K562 (cell line): ENCODE measurements at regions not wholly inside any gene's neighbourhood (a gene's known extent, or its start where the extent isn't known, plus 50 kb on each side); places are given as distances from the start of the nearest gene placed in this dataset.

Experiments
- ATAC-seq: fragments of 200-7000 bp; cut with Tn5 transposase; 3 replicates; pipeline ENCODE4 v1.9.1; 2020; ENCODE audit warnings: moderate library complexity
- BruUV-seq: library from RNA; stranded (reverse); fragments of 400-500 nt; replicated peaks from 2 replicates; lab custom pipeline; 2021; lab: Mats Ljungman, UMichigan
- CTCF ChIA-PET: fragments of 300-600 bp; formaldehyde crosslinking; extraction: SDS; loops from one replicate; lab custom pipeline; 2021; ENCODE audit warnings: low intra/inter-chr PET ratio; lab: Yijun Ruan, JAX
- POLR2A ChIA-PET: fragments of 300-600, 350-650 bp; sonication (Branson Sonifier 250); formaldehyde crosslinking; extraction: SDS; loops from one replicate; lab custom pipeline; 2021; ENCODE audit warnings: antibody characterized with exemption, inconsistent platforms; lab: Yijun Ruan, JAX
- DNase-seq, 4 experiments: peaks; one replicate each; pipeline versions ENCODE4 v3.0.0 to v3.0.0-alpha.2; 2011 to 2018; ENCODE audit warnings: low spot score in 3 of 4, mixed read lengths in 3 of 4; ENCODE audit errors: extremely low read depth in 1 of 4
- FAIRE-seq: peaks from 2 replicates; lab custom pipeline; 2011; peaks lifted over from hg19 to GRCh38; lab: Jason Lieb, UNC
- H2AFZ ChIP-seq: 2 replicates; pipeline ENCODE4 v1.6.0; 2011; ENCODE audit warnings: low read depth, low read length, control low read depth, inconsistent platforms
- H3K27ac ChIP-seq: fragments of 200-600 bp; 3 replicates; pipeline ENCODE4 v1.8.0; 2011; ENCODE audit warnings: low read depth, mild to moderate bottlenecking, control low read depth, inconsistent platforms, low read length, moderate library complexity, mixed read lengths; ENCODE audit errors: extremely low read depth
- H3K27me3 ChIP-seq, 2 experiments: fragments of 300-600 bp in 1 of 2; 2 replicates in 1 of 2; 3 replicates in 1 of 2; pipeline versions ENCODE4 v1.6.0 to v1.8.0; 2011; ENCODE audit warnings: inconsistent platforms in 2 of 2, low read length in 2 of 2, mild to moderate bottlenecking in 1 of 2, mixed read lengths in 1 of 2, moderate library complexity in 1 of 2; ENCODE audit not compliant: control insufficient read depth in 2 of 2, insufficient read depth in 2 of 2
- H3K36me3 ChIP-seq: fragments of 300-600 bp; 3 replicates; pipeline ENCODE4 v1.8.0; 2011; ENCODE audit warnings: mild to moderate bottlenecking, low read length, inconsistent platforms; ENCODE audit not compliant: control insufficient read depth, insufficient read depth
- H3K4me1 ChIP-seq, 2 experiments: fragments of 200-600 bp in 1 of 2; replicated peaks in 1 of 2; 2 replicates in 1 of 2; 3 replicates in 1 of 2; pipeline versions ENCODE4 v1.5.1 to v1.8.0; 2011; ENCODE audit warnings: inconsistent platforms in 2 of 2, low read length in 2 of 2, mild to moderate bottlenecking in 1 of 2, mixed read lengths in 1 of 2, moderate library complexity in 1 of 2; ENCODE audit not compliant: control insufficient read depth in 2 of 2, insufficient read depth in 2 of 2
- H3K4me2 ChIP-seq: 2 replicates; pipeline ENCODE4 v1.6.1; 2011; ENCODE audit warnings: low read length, control low read depth, inconsistent platforms, mixed read lengths; ENCODE audit not compliant: insufficient read depth
- H3K4me3 ChIP-seq: fragments of 200-600 bp; sonication (generic), shearing (Covaris generic); 2 replicates; pipeline ENCODE4 v1.5.1; 2016; ENCODE audit warnings: control low read depth, inconsistent platforms
- H3K79me2 ChIP-seq: fragments of 200-600 bp; 3 replicates; pipeline ENCODE4 v1.8.0; 2011; ENCODE audit warnings: low read length, inconsistent platforms; ENCODE audit not compliant: control insufficient read depth, insufficient read depth
- H3K9ac ChIP-seq, 2 experiments: 2 replicates each; pipeline versions ENCODE4 v1.6.0 to v1.6.1; 2011; ENCODE audit warnings: low read depth in 2 of 2, low read length in 2 of 2, control low read depth in 1 of 2, inconsistent platforms in 1 of 2, mild to moderate bottlenecking in 1 of 2, mixed read lengths in 1 of 2; ENCODE audit not compliant: insufficient read depth in 1 of 2
- H3K9me1 ChIP-seq: one replicate; pipeline ENCODE4 v1.6.0; 2011; ENCODE audit warnings: inconsistent platforms, mild to moderate bottlenecking, low read length, moderate library complexity; ENCODE audit not compliant: control insufficient read depth, insufficient read depth
- H3K9me3 ChIP-seq: replicated peaks from 2 replicates; pipeline ENCODE4 v1.5.1; 2011; ENCODE audit warnings: low read depth, low read length, inconsistent platforms; ENCODE audit not compliant: control insufficient read depth, insufficient read depth
- H4K20me1 ChIP-seq: replicated peaks from 2 replicates; pipeline ENCODE4 v1.6.1; 2011; ENCODE audit warnings: low read length, inconsistent platforms, mixed read lengths; ENCODE audit not compliant: control insufficient read depth, insufficient read depth
- ADNP ChIP-seq: fragments of 200-800 bp; sonication (Bioruptor generic); IDR thresholded peaks from 2 replicates; pipeline ENCODE4 v1.6.1; 2016; ENCODE audit warnings: missing genetic modification characterization, missing compliant biosample characterization
- HEY1 ChIP-seq: fragments of 250-450 bp; sonication (Bioruptor Pico); IDR thresholded peaks from 2 replicates; pipeline ENCODE4 v1.5.0; 2020; ENCODE audit warnings: mild to moderate bottlenecking, moderate library complexity, borderline replicate concordance
- HSF4 ChIP-seq: fragments of 250-450 bp; sonication (Bioruptor Pico); IDR thresholded peaks from 2 replicates; pipeline ENCODE4 v2.1.2; 2022; ENCODE audit warnings: mild to moderate bottlenecking, moderate library complexity, borderline replicate concordance
- MAFF ChIP-seq: IDR thresholded peaks from 2 replicates; pipeline ENCODE4 v1.6.1; 2012; ENCODE audit warnings: low read length, improper control_type of control experiment
- MCM2 ChIP-seq: fragments of 450-650 bp; IDR thresholded peaks from 2 replicates; pipeline ENCODE4 v1.6.1; 2017; ENCODE audit warnings: low read depth, mild to moderate bottlenecking
- MTA2 ChIP-seq: fragments of 450-650 bp; IDR thresholded peaks from 2 replicates; pipeline ENCODE4 v1.6.1; 2016; ENCODE audit warnings: low read depth
- RHOXF2B ChIP-seq: fragments of 250-450 bp; sonication (Bioruptor Pico); conservative IDR thresholded peaks from 2 replicates; pipeline ENCODE4 v1.5.1; 2021
- SMARCA4 ChIP-seq: fragments of 450-650 bp; IDR thresholded peaks from 2 replicates; pipeline ENCODE4 v1.6.1; 2016
- TAL1 ChIP-seq: fragments of 450-650 bp; IDR thresholded peaks from 2 replicates; pipeline ENCODE4 v1.6.1; 2016; ENCODE audit warnings: mild to moderate bottlenecking
- ZBTB8A ChIP-seq: fragments of 450-650 bp; IDR thresholded peaks from 2 replicates; pipeline ENCODE4 v1.6.1; 2018; ENCODE audit warnings: mild to moderate bottlenecking, moderate library complexity; ENCODE audit not compliant: partially characterized antibody
- ZNF174 ChIP-seq: fragments of 250-450 bp; sonication (Bioruptor Pico); IDR thresholded peaks from 2 replicates; pipeline ENCODE4 v1.4.0; 2020; ENCODE audit warnings: mild to moderate bottlenecking
- ZNF217 ChIP-seq: sonication (generic); formaldehyde crosslinking; IDR thresholded peaks from 2 replicates; pipeline ENCODE4 v1.8.0; 2022; ENCODE audit warnings: mild to moderate bottlenecking, missing genetic modification reagents
- ZNF668 ChIP-seq: fragments of 250-450 bp; sonication (Bioruptor Pico); IDR thresholded peaks from 2 replicates; pipeline ENCODE4 v1.8.0; 2022; ENCODE audit warnings: mild to moderate bottlenecking, inconsistent platforms
- WGBS: fragments of 100-300 bp; shearing (Covaris generic); methylation state at CpG from one replicate; pipeline ENCODE4 v1.1.6; 2016; ENCODE audit warnings: low coverage, mixed read lengths; ENCODE audit not compliant: insufficient coverage; ENCODE audit errors: missing lambda C conversion rate; 5-methylcytosine and 5-hydroxymethylcytosine counted together
- in situ Hi-C: fragments of 300-500 bp; cut with MboI; formaldehyde crosslinking; loops from 4 replicates; pipeline ENCODE4 v1.15.0; 2018; ENCODE audit warnings: inconsistent platforms, mixed read lengths
- intact Hi-C: fragments of 100-400 bp; cut with micrococcal nuclease; formaldehyde crosslinking; loops from 2 replicates; pipeline ENCODE4 v1.14.2; 2022
- TF ChIP-seq, protein P1 (sequence below): sonication (generic); formaldehyde crosslinking; IDR thresholded peaks from 2 replicates; pipeline ENCODE4 v1.8.0; 2023; ENCODE audit warnings: mild to moderate bottlenecking, missing genetic modification reagents
- TF ChIP-seq, protein P2 (sequence below): fragments of 450-650 bp; formaldehyde crosslinking; IDR thresholded peaks from 2 replicates; pipeline ENCODE4 v1.4.0; 2022; ENCODE audit warnings: mild to moderate bottlenecking, moderate library complexity
- TF ChIP-seq, protein P3 (sequence below): sonication (generic); formaldehyde crosslinking; IDR thresholded peaks from 2 replicates; pipeline ENCODE4 v1.4.0; 2020; ENCODE audit warnings: mild to moderate bottlenecking, missing genetic modification reagents

DNA sequence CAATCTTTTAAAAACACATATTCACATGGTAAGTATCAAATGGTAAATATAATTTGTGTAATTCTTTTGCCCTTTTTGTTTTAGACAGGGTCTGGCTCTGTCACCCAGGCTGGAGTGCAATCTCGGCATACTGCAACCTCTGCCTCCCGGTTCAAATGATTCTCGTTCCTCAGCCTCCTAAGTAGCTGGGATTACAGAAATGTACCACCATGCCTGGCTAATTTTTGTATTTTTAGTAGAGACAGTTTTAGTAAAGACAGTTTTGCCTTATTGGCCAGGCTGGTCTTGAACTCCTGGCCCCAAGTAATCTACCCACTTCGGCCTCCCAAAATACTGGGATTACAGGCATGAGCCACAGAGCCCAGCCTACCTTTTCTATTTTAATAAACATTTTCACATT lies 182.2 kb downstream of the MYCN start (continued):
- TF ChIP-seq, protein P1, sequence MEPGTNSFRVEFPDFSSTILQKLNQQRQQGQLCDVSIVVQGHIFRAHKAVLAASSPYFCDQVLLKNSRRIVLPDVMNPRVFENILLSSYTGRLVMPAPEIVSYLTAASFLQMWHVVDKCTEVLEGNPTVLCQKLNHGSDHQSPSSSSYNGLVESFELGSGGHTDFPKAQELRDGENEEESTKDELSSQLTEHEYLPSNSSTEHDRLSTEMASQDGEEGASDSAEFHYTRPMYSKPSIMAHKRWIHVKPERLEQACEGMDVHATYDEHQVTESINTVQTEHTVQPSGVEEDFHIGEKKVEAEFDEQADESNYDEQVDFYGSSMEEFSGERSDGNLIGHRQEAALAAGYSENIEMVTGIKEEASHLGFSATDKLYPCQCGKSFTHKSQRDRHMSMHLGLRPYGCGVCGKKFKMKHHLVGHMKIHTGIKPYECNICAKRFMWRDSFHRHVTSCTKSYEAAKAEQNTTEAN (CRISPR knock-in tag): no peak

- intact Hi-C loops (no loop called here), in situ Hi-C loops (no loop called here)
- FAIRE-seq: no peak
- no peak overlapping the region for H2AFZ ChIP-seq
- no TSS peak for BruUV-seq
- H3K9me3 ChIP-seq: no peaks in the 10 kb centered on the region
- no peaks in the 10 kb centered on the region for H3K4me1 ChIP-seq
- H3K4me2 ChIP-seq: no peak overlapping the region
- H3K27me3 ChIP-seq: no peaks in the 10 kb centered on the region
- no peaks in the 10 kb centered on the region for H3K36me3 ChIP-seq
- no peak for TF ChIP-seq ZNF217 (CRISPR knock-in tag)
- TF ChIP-seq MAFF: no peak
- no peak for TF ChIP-seq RHOXF2B (CRISPR knock-in tag)
- no peak for TF ChIP-seq MTA2
- TF ChIP-seq ZBTB8A: no peak
- TF ChIP-seq TAL1: no peak
- TF ChIP-seq, protein P2, sequence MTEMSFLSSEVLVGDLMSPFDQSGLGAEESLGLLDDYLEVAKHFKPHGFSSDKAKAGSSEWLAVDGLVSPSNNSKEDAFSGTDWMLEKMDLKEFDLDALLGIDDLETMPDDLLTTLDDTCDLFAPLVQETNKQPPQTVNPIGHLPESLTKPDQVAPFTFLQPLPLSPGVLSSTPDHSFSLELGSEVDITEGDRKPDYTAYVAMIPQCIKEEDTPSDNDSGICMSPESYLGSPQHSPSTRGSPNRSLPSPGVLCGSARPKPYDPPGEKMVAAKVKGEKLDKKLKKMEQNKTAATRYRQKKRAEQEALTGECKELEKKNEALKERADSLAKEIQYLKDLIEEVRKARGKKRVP (CRISPR knock-in tag): no peak
- TF ChIP-seq ADNP (tag): no peak
- TF ChIP-seq, protein P3, sequence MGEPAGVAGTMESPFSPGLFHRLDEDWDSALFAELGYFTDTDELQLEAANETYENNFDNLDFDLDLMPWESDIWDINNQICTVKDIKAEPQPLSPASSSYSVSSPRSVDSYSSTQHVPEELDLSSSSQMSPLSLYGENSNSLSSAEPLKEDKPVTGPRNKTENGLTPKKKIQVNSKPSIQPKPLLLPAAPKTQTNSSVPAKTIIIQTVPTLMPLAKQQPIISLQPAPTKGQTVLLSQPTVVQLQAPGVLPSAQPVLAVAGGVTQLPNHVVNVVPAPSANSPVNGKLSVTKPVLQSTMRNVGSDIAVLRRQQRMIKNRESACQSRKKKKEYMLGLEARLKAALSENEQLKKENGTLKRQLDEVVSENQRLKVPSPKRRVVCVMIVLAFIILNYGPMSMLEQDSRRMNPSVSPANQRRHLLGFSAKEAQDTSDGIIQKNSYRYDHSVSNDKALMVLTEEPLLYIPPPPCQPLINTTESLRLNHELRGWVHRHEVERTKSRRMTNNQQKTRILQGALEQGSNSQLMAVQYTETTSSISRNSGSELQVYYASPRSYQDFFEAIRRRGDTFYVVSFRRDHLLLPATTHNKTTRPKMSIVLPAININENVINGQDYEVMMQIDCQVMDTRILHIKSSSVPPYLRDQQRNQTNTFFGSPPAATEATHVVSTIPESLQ: no peak
- no peak for TF ChIP-seq HSF4 (CRISPR knock-in tag)
- TF ChIP-seq MCM2: no peak
- no peak for TF ChIP-seq ZNF668
- TF ChIP-seq SMARCA4: no peak
- no peak for TF ChIP-seq HEY1 (CRISPR knock-in tag)
- TF ChIP-seq ZNF174 (CRISPR knock-in tag): no peak
- POLR2A ChIA-PET: interaction anchor here (0.6 kb wide), 1 partner anchor 55 kb away, joined by 3 read pairs; no protein-coding TSS in a partner anchor
- no peak overlapping the region for H3K4me3 ChIP-seq
- H3K9ac ChIP-seq: no peak overlapping the region
- H3K79me2 ChIP-seq: no peaks in the 10 kb centered on the region
- H3K27ac ChIP-seq: no peak overlapping the region
- WGBS: 10% methylated on average over 4 of the region's 4 CpGs
- no peak for ATAC-seq
- CTCF ChIA-PET: no interaction called here
- no peaks in the 10 kb centered on the region for H4K20me1 ChIP-seq
- no peak for DNase-seq
- no peaks in the 10 kb centered on the region for H3K9me1 ChIP-seq
These were observed 181.6 kb downstream of the MYCN start for GRCh38 chr2:16121986-16122390.
